ENCODE measurements at regions not wholly inside any gene's neighbourhood (a gene's known extent, or its start where the extent isn't known, plus 50 kb on each side); places are given as distances from the start of the nearest gene placed in this dataset.

DNA sequence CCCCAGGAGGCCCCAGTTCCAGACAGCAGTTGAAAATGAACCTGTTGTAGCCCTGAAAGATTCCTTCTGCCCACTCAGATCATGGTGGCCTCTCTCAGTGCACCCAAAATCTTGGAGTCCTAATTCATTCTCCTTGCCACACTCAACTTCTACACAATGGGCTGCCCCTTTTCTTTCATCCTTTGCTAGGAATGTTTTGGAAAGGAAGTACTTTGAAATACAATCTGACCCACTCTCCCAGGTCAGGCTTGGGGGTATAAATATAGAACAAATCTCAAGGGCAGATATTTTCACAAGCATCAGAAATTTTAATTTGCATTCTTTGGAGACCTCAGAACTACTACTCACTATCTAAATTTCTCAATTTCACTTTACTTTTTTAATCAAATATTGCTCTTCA lies 103.2 kb upstream of the SH3BP4 start (continued):
- no peak for TF ChIP-seq ZNF585B (tag by site-specific recombination; IDR thresholded peaks at IDR 0.05)
- no peak for TF ChIP-seq ZNF76 (tag by site-specific recombination; IDR thresholded peaks at IDR 0.05; ENCODE audit: borderline replicate concordance, low read depth)
- TF ChIP-seq ZNF202 (tag by site-specific recombination; IDR thresholded peaks at IDR 0.05; ENCODE audit: borderline replicate concordance): no peak
- TF ChIP-seq ZNF837 (tag by site-specific recombination; IDR thresholded peaks at IDR 0.05): no peak
- TF ChIP-seq, protein P1, sequence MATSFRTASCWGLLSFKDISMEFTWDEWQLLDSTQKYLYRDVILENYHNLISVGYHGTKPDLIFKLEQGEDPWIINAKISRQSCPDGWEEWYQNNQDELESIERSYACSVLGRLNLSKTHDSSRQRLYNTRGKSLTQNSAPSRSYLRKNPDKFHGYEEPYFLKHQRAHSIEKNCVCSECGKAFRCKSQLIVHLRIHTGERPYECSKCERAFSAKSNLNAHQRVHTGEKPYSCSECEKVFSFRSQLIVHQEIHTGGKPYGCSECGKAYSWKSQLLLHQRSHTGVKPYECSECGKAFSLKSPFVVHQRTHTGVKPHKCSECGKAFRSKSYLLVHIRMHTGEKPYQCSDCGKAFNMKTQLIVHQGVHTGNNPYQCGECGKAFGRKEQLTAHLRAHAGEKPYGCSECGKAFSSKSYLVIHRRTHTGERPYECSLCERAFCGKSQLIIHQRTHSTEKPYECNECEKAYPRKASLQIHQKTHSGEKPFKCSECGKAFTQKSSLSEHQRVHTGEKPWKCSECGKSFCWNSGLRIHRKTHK (tag by site-specific recombination; IDR thresholded peaks at IDR 0.05): no peak
- no peak for TF ChIP-seq ZNF621 (tag by site-specific recombination; IDR thresholded peaks at IDR 0.05)
- TF ChIP-seq GLI4 (tag by site-specific recombination; IDR thresholded peaks at IDR 0.05): no peak

DNA sequence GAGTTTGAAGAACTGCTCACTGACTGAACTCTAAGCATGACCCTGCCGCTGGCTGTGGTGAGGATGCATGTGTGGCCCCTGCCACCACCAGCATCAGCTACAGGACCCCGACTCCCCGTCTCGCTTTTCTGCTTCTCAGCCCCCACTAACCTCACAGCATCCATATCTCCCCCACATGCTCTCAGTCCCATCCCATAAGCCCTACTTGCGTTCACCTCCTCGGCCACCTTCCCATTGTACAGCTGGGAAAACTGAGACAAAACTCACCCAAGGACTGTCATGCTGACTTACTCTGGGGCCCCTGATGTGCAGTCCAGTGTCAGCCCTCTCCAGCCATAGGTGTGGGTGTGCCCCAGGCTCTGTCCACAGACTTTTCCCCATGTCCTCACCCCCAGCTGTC lies 104.2 kb upstream of the SH3BP4 start:
- Histone ChIP-seq H3K4me1 (ENCODE audit: control insufficient read depth, insufficient read depth, low read length) (peaks cover 4% of the 10 kb centered on the region; the same call in 1 of the 2 replicates), H3K4me3 (ENCODE audit: low read depth, low read length) (no peak overlapping the region), H3K36me3 (ENCODE audit: control insufficient read depth in 2 of 2, insufficient read depth in 1 of 2, low read length in 2 of 2) (no peaks in the 10 kb centered on the region), H3K27ac (ENCODE audit: extremely low read depth, low read depth, low read length) (no peak overlapping the region), H3K9me3 (ENCODE audit: control insufficient read depth, insufficient read depth, low read depth, low read length) (no peaks in the 10 kb centered on the region)
- POLR2A ChIA-PET: no interaction called here
- TF ChIP-seq ZNF132 (tag by site-specific recombination; IDR thresholded peaks at IDR 0.05; ENCODE audit: borderline replicate concordance): no peak
- no peak for TF ChIP-seq ZNF660 (tag by site-specific recombination; IDR thresholded peaks at IDR 0.05)
- no peak for TF ChIP-seq ZNF292 (tag by site-specific recombination; IDR thresholded peaks at IDR 0.05; ENCODE audit: borderline replicate concordance, low read depth)
- TF ChIP-seq SCRT1 (tag by site-specific recombination; IDR thresholded peaks at IDR 0.05; ENCODE audit: borderline replicate concordance): no peak
- TF ChIP-seq, protein P2, sequence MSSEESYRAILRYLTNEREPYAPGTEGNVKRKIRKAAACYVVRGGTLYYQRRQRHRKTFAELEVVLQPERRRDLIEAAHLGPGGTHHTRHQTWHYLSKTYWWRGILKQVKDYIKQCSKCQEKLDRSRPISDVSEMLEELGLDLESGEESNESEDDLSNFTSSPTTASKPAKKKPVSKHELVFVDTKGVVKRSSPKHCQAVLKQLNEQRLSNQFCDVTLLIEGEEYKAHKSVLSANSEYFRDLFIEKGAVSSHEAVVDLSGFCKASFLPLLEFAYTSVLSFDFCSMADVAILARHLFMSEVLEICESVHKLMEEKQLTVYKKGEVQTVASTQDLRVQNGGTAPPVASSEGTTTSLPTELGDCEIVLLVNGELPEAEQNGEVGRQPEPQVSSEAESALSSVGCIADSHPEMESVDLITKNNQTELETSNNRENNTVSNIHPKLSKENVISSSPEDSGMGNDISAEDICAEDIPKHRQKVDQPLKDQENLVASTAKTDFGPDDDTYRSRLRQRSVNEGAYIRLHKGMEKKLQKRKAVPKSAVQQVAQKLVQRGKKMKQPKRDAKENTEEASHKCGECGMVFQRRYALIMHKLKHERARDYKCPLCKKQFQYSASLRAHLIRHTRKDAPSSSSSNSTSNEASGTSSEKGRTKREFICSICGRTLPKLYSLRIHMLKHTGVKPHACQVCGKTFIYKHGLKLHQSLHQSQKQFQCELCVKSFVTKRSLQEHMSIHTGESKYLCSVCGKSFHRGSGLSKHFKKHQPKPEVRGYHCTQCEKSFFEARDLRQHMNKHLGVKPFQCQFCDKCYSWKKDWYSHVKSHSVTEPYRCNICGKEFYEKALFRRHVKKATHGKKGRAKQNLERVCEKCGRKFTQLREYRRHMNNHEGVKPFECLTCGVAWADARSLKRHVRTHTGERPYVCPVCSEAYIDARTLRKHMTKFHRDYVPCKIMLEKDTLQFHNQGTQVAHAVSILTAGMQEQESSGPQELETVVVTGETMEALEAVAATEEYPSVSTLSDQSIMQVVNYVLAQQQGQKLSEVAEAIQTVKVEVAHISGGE (tag by site-specific recombination; conservative IDR thresholded peaks at IDR 0.05; ENCODE audit: low read depth): no peak
- CTCF ChIA-PET: no interaction called here

DNA sequence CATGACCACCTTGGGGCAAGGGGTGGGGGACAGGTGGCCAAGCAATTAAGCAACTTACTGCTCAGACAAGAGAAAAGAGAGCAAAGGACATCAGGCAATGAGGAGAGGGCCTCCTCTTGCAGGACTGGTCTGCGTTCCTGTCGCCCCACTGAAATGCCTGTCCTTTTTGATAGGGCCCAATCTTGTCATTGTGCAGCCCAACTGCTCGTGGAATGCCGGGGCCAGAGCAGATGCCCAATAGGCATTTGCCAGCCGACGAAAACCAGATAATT lies 104.5 kb upstream of the SH3BP4 start:
- CTCF ChIA-PET: no interaction called here
- H3K9me3 ChIP-seq (ENCODE audit: control insufficient read depth, insufficient read depth, low read depth, low read length): no peaks in the 10 kb centered on the region
- no peak overlapping the region for H3K27ac ChIP-seq (ENCODE audit: extremely low read depth, low read depth, low read length)
- POLR2A ChIA-PET: no interaction called here
- H3K4me3 ChIP-seq (ENCODE audit: low read depth, low read length): no peak overlapping the region
- H3K4me1 ChIP-seq (ENCODE audit: control insufficient read depth, insufficient read depth, low read length): peaks cover 4% of the 10 kb centered on the region; the same call in 1 of the 2 replicates
- H3K36me3 ChIP-seq (ENCODE audit: control insufficient read depth in 2 of 2, insufficient read depth in 1 of 2, low read length in 2 of 2): no peaks in the 10 kb centered on the region
- TF ChIP-seq ZNF658 (tag by site-specific recombination; IDR thresholded peaks at IDR 0.05) (no peak), ZBTB21 (tag by site-specific recombination; IDR thresholded peaks at IDR 0.05) (no peak), ZNF530 (tag by site-specific recombination; IDR thresholded peaks at IDR 0.05; ENCODE audit: low read depth) (no peak), ZNF610 (tag by site-specific recombination; IDR thresholded peaks at IDR 0.05; ENCODE audit: borderline replicate concordance) (no peak), ZNF132 (tag by site-specific recombination; IDR thresholded peaks at IDR 0.05; ENCODE audit: borderline replicate concordance) (no peak), ZBTB7A (tag by site-specific recombination; IDR thresholded peaks at IDR 0.05; ENCODE audit: low read depth) (no peak), ZNF266 (tag by site-specific recombination; IDR thresholded peaks at IDR 0.05; ENCODE audit: low read depth) (no peak), ZNF426 (tag by site-specific recombination; IDR thresholded peaks at IDR 0.05) (no peak), ZNF274 (IDR thresholded peaks at IDR 0.05; ENCODE audit: low read length) (no peak), ZNF274 (tag by site-specific recombination; IDR thresholded peaks at IDR 0.05; ENCODE audit: borderline replicate concordance) (no peak), ZNF112 (tag by site-specific recombination; IDR thresholded peaks at IDR 0.05) (no peak), ZNF529 (tag by site-specific recombination; IDR thresholded peaks at IDR 0.05; ENCODE audit: insufficient replicate concordance) (no peak), HOXA7 (CRISPR knock-in tag; IDR thresholded peaks at IDR 0.05; ENCODE audit: borderline replicate concordance) (no peak)
- TF ChIP-seq, protein P3, sequence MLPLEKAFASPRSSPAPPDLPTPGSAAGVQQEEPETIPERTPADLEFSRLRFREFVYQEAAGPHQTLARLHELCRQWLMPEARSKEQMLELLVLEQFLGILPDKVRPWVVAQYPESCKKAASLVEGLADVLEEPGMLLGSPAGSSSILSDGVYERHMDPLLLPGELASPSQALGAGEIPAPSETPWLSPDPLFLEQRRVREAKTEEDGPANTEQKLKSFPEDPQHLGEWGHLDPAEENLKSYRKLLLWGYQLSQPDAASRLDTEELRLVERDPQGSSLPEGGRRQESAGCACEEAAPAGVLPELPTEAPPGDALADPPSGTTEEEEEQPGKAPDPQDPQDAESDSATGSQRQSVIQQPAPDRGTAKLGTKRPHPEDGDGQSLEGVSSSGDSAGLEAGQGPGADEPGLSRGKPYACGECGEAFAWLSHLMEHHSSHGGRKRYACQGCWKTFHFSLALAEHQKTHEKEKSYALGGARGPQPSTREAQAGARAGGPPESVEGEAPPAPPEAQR (tag by site-specific recombination; IDR thresholded peaks at IDR 0.05): no peak
- TF ChIP-seq, protein P4, sequence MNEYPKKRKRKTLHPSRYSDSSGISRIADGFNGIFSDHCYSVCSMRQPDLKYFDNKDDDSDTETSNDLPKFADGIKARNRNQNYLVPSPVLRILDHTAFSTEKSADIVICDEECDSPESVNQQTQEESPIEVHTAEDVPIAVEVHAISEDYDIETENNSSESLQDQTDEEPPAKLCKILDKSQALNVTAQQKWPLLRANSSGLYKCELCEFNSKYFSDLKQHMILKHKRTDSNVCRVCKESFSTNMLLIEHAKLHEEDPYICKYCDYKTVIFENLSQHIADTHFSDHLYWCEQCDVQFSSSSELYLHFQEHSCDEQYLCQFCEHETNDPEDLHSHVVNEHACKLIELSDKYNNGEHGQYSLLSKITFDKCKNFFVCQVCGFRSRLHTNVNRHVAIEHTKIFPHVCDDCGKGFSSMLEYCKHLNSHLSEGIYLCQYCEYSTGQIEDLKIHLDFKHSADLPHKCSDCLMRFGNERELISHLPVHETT (tag by site-specific recombination; IDR thresholded peaks at IDR 0.05): no peak
- TF ChIP-seq, protein P5, sequence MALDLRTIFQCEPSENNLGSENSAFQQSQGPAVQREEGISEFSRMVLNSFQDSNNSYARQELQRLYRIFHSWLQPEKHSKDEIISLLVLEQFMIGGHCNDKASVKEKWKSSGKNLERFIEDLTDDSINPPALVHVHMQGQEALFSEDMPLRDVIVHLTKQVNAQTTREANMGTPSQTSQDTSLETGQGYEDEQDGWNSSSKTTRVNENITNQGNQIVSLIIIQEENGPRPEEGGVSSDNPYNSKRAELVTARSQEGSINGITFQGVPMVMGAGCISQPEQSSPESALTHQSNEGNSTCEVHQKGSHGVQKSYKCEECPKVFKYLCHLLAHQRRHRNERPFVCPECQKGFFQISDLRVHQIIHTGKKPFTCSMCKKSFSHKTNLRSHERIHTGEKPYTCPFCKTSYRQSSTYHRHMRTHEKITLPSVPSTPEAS (tag by site-specific recombination; IDR thresholded peaks at IDR 0.05): no peak

Data from HEK293 (cell line).